Stomach (tissue), 8 donors: ENCODE measurements at regions not wholly inside any gene's neighbourhood (a gene's known extent, or its start where the extent isn't known, plus 50 kb on each side); places are given as distances from the start of the nearest gene placed in this dataset.

ENCODE experiments used
- DNase-seq, 2 donors: peaks; one replicate each; pipeline versions ENCODE4 v3.0.0 to v3.0.0-alpha.2; 2013 to 2019
- H3K27ac ChIP-seq, 5 donors: fragments of 200-600 bp in 4 of 5; sonication (generic) in 4 of 5; one replicate each; pipeline ENCODE4 v1.5.1; 2013 to 2019; ENCODE audit warnings: mild to moderate bottlenecking in 1 of 5, moderate library complexity in 1 of 5
- H3K27me3 ChIP-seq, 3 donors: fragments of 200-600 bp; sonication (generic); one replicate each; pipeline ENCODE4 v1.5.1; 2017 to 2019; ENCODE audit warnings: mixed run types in 1 of 3
- H3K36me3 ChIP-seq, 4 donors: fragments of 200-600 bp; sonication (generic); 1 replicate in 3 of 4; 2 replicates in 1 of 4; pipeline ENCODE4 v1.5.1; 2016 to 2019
- H3K4me1 ChIP-seq, 4 donors: fragments of 200-600 bp; sonication (generic); one replicate each; pipeline ENCODE4 v1.5.1; 2016 to 2019
- H3K4me3 ChIP-seq, 4 donors: fragments of 200-600 bp; sonication (generic) in 3 of 4; one replicate each; pipeline ENCODE4 v1.5.1; 2016 to 2019; ENCODE audit warnings: mild to moderate bottlenecking in 1 of 4
- H3K9me3 ChIP-seq, 4 donors: fragments of 200-600 bp; sonication (generic); one replicate each; pipeline ENCODE4 v1.5.1; 2016 to 2019
- CTCF ChIP-seq, 7 experiments: fragments of 450-650 bp in 4 of 7; fragments of 200-600 bp in 3 of 7; sonication (generic) in 3 of 7; IDR thresholded peaks; one replicate each; pipeline ENCODE4 v1.5.1; 2016 to 2019; ENCODE audit warnings: antibody characterized with exemption in 7 of 7, control low read depth in 2 of 7, mild to moderate bottlenecking in 1 of 7
- EP300 ChIP-seq: sonication (generic); formaldehyde crosslinking; IDR thresholded peaks from one replicate; pipeline ENCODE4 v1.6.1; 2017; ENCODE audit warnings: antibody characterized with exemption
- POLR2A ChIP-seq, 4 donors: fragments of 450-650 bp; IDR thresholded peaks; one replicate each; pipeline ENCODE4 v1.6.1; 2016; ENCODE audit warnings: antibody characterized with exemption in 4 of 4, control low read depth in 2 of 4, mild to moderate bottlenecking in 1 of 4, moderate library complexity in 1 of 4
- POLR2AphosphoS5 ChIP-seq, 3 donors: sonication (generic); formaldehyde crosslinking; IDR thresholded peaks; one replicate each; pipeline ENCODE4 v1.6.1; 2016; ENCODE audit warnings: antibody characterized with exemption in 3 of 3
- WGBS, 5 donors: extraction: QIAGEN DNeasy Blood & Tissue Kit in 3 of 5; methylation state at CpG; one replicate each; pipeline versions ENCODE4 v1.1.5 to v1.1.7; 2013 to 2018; 5-methylcytosine and 5-hydroxymethylcytosine counted together
- intact Hi-C: fragments of 100-400 bp; cut with DNase I; formaldehyde crosslinking; loops from one replicate; pipeline ENCODE4 v1.15.1; 2023; ENCODE audit warnings: low total_unique reads
- donor health status: healthy with polysubstance abuse.
- donor health status: Bipolar disorder and iron deficiency.
- donor health status: healthy.

- Histone ChIP-seq H3K27me3 (no peaks in the 10 kb centered on the region), H3K36me3 (peaks cover 34 to 59% (median 55%) of the 10 kb centered on the region in 4 donors), H3K9me3 (no peaks in the 10 kb centered on the region), H3K4me3 (no peak overlapping the region), H3K4me1 (peaks cover 18 to 28% (median 26%) of the 10 kb centered on the region in 4 donors), H3K27ac (no peak overlapping the region)
- intact Hi-C loops = no loop called here
- TF ChIP-seq EP300 (no peak), POLR2A (IDR thresholded peaks at IDR 0.05) (no peak), CTCF (IDR thresholded peaks at IDR 0.05) (no peak), POLR2AphosphoS5 (IDR thresholded peaks at IDR 0.05) (no peak)
- 94 to 95% (median 95%) methylated on average over 8 to 12 of the region's 12 CpGs for WGBS, 5 donors
- DNase-seq = no peak
Observed at GRCh38 chr22:25360411-25360810, 141.0 kb downstream of the CRYBB2 start.

- Histone ChIP-seq H3K27me3 (no peaks in the 10 kb centered on the region), H3K27ac (no peak overlapping the region), H3K9me3 (no peaks in the 10 kb centered on the region), H3K4me3 (no peak overlapping the region), H3K36me3 (peaks cover 31 to 52% (median 48%) of the 10 kb centered on the region in 4 donors), H3K4me1 (peaks cover 24 to 34% (median 32%) of the 10 kb centered on the region in 4 donors)
- TF ChIP-seq CTCF (IDR thresholded peaks at IDR 0.05) (no peak), EP300 (no peak), POLR2A (IDR thresholded peaks at IDR 0.05) (no peak), POLR2AphosphoS5 (IDR thresholded peaks at IDR 0.05) (no peak)
- DNase-seq = no peak
- intact Hi-C loops = no loop called here
- 94 to 98% (median 96%) methylated on average over 13 to 15 of the region's 15 CpGs for WGBS, 5 donors
Observed at GRCh38 chr22:25360891-25361645, 141.6 kb downstream of the CRYBB2 start.

GRCh38 chr22:25361899-25362214 lies 142.4 kb downstream of the CRYBB2 start:
- Histone ChIP-seq H3K9me3 (no peaks in the 10 kb centered on the region), H3K4me1 (peaks cover 26 to 39% (median 38%) of the 10 kb centered on the region in 4 donors), H3K36me3 (peaks cover 23 to 44% (median 40%) of the 10 kb centered on the region in 4 donors), H3K4me3 (no peak overlapping the region), H3K27me3 (no peaks in the 10 kb centered on the region), H3K27ac (no peak overlapping the region)
- DNase-seq = no peak
- 41 to 75% (median 68%) methylated on average over 2 to 4 of the region's 4 CpGs for WGBS, 5 donors
- TF ChIP-seq POLR2AphosphoS5 (IDR thresholded peaks at IDR 0.05) (no peak), EP300 (no peak), CTCF (IDR thresholded peaks at IDR 0.05) (no peak), POLR2A (IDR thresholded peaks at IDR 0.05) (no peak)
- intact Hi-C loops = no loop called here

- intact Hi-C loops = no loop called here
Observed at GRCh38 chr22:25362215-25362882, 142.9 kb downstream of the CRYBB2 start.

More at GRCh38 chr22:25362215-25362882, 142.9 kb downstream of the CRYBB2 start:
- peaks cover 26 to 41% (median 38%) of the 10 kb centered on the region in 4 donors for H3K4me1 ChIP-seq
- WGBS, 5 donors = 34 to 44% (median 43%) methylated on average over 13 to 17 of the region's 17 CpGs
- H3K4me3 ChIP-seq = no peak overlapping the region
- no peaks in the 10 kb centered on the region for H3K27me3 ChIP-seq
- H3K36me3 ChIP-seq = peaks cover 18 to 39% (median 35%) of the 10 kb centered on the region in 4 donors
- TF ChIP-seq POLR2AphosphoS5 (IDR thresholded peaks at IDR 0.05) = no peak
- TF ChIP-seq EP300 = no peak
- peak in 5 of 7 experiments; percentile 54 to 85 (median 83) for TF ChIP-seq CTCF (IDR thresholded peaks at IDR 0.05)
- no peak overlapping the region for H3K27ac ChIP-seq
- H3K9me3 ChIP-seq = no peaks in the 10 kb centered on the region
- DNase-seq = peak; percentile 71 to 81
